CD4-positive, alpha-beta T cell treated with Interleukin-4 for 1 hour (primary cell): ENCODE measurements at regions not wholly inside any gene's neighbourhood (a gene's known extent, or its start where the extent isn't known, plus 50 kb on each side); places are given as distances from the start of the nearest gene placed in this dataset.
"Not testable (repeated sequence)": the region's sequence is repeated elsewhere in the genome, so short reads cannot be mapped to it uniquely, and the experiment has no call there.

Experiments used
- DNase-seq, 2 donors: peaks; one replicate each; pipeline ENCODE4 v3.0.0-alpha.2; 2020 to 2022

DNA sequence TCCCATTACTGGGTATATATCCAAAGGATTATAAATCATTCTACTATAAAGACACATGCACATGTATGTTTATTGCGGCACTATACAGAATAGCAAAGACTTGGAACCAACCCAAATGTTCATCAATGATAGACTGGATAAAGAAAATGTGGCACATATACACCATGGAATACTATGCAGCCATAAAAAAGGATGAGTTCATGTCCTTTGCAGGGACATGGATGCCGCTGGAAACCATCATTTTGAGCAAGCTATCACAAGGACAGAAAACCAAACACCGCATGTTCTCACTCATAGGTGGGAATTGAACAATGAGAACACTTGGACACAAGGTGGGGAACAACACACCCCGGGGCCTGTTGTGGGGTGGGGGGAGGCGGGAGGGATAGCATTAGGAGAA, 57.0 kb upstream of the NEUROD1 start:
- not testable (repeated sequence) for DNase-seq

DNA sequence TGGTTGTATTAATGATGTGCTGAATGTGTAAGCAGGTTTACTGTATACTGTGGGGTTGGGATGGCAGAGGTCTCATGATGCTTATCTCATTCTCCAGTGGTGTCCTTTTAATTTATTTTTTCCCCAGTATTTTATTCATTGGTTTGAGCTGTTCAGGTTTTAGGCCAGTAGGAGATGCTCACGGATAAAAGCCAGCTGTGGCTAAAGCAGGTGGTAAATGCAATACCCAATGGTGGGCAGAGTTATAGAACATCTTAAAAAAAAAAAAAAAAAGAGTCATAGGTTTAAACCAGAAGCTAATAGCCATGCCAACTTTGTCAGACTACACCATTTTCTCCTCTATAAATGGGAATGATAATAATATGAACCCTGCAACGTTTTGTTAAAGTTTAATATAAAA, 57.8 kb upstream of the NEUROD1 start:
- no peak for DNase-seq

DNA sequence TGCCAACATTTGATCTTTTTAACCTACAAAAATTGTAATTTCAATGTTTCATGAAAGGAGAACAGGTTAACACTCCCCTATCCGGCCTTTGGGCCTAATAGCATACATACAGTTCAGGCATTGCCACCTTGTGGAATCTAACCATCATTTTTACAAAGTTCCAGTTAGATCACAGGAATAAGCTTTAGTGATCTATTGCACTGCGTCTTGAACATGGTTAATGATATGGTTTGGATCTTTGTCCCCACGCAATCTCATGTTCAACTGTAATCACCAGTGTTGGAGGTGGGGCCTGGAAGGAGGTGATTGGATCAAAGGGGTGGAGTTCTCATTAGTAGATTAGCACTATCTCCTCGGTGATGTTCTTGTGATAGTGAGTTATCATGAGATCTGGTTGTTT, 58.2 kb upstream of the NEUROD1 start:
- DNase-seq = no peak

DNA sequence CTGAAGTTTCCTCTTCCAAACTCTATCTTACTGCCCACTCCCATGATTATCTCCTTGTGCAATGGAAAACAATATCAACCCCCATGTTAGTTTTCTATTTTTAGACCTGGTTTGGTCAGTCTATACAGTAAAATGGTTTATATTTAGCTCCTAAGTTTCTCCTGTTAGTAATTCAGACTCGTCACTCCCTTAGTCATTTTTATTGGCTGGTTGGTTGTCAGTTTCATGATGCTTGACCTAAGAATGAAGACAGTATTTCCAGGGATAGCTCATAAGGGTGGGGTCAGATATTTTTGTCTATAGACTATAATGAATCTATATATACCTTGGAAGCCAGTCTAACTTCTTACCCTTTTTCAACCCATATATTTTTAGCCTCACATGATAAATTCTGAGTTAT, 61.4 kb upstream of the NEUROD1 start:
- DNase-seq = no peak

DNA sequence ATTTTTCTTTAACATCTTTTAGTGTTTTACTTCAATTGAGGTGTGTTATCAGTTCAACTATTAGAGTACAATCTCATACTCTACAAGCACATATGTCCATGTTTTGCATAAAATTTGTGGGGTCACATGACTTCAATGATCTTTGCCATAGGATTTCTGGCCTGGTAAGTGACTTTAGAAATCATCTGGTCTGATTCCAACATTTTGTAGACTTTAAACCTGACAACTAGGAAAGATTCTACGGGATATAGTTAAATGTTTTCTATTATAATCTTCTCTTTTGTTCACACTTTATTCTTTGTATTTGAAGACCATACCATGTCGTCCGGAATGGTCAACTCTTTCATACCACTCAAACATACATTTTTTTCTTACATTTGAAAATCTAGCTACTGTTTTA, 62.0 kb upstream of the NEUROD1 start:
- DNase-seq = no peak

DNA sequence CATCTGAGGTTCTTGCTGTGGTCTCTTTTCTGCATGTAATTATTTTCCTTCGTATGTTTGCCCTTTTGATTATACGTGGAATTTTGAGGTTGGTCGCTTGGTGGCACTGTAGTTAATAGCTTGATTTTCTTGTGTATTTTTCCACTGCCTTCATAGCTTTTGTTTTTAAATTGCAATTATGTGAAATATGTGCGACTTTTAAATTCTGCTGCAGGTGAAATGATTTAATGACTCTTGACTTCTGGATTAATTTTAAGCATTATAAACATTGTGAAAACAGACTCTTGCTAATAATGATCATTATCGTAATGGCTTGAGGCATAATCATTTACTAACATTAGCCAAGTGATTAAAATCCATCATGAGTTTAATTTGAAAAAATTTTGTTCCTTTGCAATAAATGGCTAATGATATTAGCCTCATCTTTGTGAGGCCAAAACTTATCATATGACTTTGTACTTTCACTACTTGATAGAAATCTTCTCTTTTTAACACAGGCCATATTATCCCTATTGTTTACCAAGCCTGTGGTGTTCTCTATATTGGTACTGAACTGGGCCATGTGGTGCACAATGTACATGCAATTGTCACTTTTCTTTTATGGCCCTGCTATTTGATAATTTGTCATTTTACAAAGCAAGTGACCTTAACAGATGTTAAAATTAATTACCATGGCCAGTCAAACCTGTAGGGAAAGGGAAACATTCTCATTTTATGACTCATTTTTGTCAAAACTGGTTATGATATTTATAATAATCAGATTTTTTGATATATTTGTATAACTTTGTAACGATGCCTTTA, 62.8 kb upstream of the NEUROD1 start:
- DNase-seq = peak; percentile 20 to 49

DNA sequence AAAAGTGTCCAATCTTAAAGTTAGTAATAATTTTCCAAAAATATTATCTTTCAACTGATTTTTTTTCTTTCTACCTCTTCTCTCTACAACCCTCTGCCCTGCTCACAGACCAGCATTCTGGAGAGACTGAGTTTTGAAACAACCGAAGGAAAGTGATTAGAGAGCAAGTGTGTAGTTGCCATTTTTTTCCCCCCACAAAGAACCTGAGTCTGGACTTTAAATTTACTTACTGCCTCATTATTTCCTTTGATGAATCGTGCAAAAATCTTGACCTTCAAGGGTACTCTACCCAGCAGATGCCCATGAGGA, 63.4 kb upstream of the NEUROD1 start:
- DNase-seq = no peak

DNA sequence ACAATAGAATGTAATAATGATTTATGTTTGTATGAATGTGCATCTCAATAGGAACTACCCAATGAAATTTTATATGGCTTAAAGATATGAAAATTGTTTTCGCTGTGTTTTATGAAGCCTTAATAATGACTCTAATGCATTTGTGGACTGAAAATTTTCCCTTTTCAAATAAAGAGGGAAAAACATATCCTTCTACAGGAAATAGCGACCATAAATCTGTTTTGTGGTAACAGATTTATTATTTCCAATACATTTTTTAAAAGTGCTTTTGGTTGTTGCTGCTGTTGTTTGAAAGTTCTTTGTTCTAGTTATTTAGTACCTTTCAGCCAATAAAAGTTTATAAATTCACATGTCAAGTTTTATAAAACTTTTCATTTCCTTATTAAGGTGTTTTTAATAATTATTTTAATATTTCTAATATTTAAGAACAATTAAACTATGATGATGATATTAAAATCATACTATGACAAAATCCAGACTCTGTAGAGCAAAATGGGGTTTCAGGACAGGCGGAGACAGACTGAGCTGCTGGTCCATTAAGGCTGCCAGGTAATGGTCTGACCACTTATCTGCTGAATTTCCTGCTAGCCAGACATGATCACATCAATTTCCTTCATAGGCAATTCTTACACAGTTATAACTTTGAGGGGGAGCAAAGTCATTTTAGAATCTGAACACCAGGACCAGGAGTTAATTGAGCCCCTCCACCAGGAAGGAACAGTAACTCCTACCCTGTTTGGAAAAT, 65.7 kb upstream of the NEUROD1 start:
- no peak for DNase-seq

DNA sequence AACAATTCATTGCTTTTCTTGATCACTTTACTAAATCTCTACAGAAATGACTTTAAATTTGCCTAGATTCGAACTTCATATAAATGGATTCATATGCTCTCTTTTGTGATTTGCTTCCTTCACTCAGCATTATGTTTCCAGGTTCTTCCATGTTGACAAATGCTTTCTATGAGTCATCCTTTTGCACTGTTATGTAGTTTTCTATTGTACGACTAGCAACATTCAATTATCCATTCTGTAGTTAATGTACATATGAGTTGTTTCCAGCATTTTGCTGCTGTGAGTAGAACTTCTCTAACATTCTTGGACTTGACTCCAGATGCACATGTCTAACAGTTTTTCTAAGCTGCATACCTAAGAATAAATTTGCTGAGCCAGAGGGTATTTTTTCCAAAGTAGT, 66.5 kb upstream of the NEUROD1 start:
- no peak for DNase-seq

DNA sequence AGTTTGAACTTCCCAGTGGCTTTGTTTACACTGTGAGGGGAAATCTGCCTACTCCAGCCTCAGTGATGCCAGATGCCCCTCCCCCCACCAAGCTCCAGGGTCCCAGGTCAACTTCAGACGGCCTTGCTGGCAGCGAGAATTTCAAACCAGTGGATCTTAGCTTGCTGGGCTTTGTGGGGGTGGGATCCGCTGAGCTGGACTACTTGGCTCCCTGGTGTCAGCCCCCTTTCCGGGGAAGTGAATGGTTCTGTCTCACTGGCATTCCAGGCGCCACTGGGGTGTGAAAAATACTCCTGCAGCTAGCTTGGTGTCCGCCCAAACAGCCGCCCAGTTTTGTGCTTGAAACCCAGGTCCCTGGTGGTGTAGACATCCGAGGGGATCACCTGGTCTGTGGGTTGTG, 70.0 kb upstream of the NEUROD1 start:
- DNase-seq = no peak

DNA sequence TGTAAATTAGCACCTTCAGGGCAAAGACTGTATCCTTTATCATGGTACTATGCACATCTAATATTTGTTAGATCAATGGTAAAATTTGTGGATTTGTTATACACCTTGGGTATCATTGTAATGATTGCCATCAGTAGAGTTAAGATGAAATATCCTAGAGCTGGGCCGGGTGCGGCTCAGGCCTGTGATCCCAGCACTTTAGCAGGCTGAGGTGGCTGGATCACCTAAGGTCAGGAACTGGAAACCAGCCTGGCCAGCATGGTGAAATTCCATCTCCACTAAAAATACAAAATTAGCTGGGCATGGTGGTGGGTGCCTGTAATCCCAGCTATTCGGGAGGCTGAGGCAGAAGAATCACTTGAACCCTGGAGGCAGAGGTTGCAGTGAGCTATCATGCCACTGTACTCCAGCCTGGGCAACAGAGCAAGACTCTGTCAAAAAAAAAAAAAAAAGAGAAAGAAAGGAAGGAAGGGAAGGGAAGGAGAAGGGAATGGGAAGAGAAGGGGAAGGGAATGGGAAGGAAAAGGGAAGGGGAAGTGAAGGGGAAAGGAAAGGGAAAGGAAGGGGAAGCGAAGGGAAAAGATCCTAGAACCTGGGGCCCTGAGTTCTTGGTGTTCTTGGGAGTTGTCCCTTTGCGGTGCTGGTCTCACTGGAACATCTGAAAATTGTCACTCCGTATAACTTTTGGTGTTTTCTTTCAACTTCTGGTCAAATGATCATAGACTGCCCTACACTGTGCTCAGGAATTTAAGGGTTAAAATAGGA, 71.1 kb upstream of the NEUROD1 start:
- no peak for DNase-seq

DNA sequence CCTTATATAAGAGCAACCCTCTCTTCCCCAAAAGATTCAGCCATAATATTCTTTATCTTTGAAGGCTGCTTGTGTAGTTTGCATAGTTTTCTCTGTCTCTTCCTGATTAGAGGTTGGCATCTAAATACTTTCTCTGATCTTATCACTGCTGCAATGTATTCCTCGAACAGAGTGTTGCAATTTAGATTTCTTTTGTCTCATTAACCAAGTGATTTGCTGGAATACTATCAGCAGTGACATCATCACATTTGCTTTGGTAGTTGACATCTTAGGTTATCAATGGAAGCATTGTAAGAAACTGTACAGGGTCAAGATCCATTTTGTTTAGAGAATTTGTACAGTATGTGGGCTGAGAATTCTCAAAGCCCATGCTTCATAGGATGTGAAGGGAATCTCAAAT, 72.0 kb upstream of the NEUROD1 start:
- DNase-seq = no peak

DNA sequence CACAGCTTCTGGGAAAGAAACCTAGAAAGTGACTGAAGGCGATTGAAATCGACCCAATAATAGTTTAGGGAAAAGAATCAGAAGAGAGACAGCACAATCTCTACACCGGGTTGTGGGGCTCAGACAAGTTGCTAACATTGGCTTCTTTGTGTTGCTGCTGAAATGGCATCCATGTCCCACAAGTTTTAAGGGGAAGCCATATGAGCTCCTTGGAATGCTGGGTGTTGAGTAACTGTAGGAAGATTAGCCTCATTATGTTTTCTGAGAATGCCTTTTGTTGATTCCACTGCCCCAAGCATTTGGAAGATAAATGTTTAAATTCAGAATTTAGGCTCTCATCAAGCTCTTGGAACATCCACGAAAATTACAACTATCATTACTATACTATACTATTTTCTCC, 73.4 kb upstream of the NEUROD1 start:
- no peak for DNase-seq

DNA sequence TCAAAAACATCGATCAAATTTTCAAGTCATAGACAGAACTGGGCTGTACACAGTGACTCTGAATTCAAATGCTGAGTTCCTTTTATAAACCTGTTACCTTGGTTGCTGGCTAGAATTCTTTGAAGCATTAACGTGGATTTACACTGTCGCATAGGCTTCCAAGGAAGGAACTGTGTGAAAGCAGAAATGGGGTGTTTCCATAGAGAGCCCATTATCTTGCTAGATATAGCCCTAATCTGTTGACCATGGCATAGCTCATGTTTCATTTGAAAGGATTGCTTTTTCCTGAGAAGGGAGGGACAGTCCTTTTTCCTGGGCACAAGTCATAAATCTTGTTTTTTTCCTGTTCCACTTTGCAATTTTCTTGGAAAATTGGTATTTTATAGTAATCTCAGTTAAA, 73.8 kb upstream of the NEUROD1 start:
- DNase-seq = no peak

DNA sequence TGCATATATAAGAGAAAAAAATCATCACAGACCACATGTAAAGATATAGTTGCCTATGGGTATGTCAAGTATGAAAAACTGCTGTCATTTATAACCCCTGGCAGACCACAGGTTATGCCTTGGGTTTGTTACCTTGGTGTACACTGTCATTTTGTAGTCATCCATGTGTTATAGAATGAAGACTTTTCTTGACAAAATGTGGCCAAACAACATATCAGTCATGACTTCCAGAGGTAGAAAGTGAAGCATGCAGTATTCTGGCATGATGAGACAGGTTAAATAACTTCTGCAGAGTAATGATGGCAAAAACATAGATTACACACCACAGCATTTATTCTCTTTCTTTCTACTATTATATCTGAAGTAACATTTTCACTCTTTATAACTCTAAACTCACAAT, 74.9 kb upstream of the NEUROD1 start:
- no peak for DNase-seq

DNA sequence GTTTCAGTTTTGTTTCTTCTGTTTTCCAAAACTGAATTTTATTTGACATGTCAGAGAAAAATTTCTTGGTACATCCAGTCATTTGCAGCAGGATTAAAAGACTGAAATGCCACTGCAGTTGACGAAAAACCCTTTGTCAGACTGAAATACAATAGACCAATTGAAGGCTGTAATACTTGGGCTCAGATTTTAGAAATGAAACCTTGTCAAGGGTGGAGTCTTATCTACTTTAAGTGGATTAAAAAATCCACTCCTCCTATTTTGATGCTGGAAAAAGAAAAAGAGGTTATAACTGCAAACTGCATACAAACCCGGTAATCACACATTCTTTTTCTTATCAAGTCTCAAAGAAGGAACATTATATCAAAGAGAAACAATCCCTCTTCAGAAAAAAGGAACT, 80.2 kb upstream of the NEUROD1 start:
- DNase-seq = no peak

DNA sequence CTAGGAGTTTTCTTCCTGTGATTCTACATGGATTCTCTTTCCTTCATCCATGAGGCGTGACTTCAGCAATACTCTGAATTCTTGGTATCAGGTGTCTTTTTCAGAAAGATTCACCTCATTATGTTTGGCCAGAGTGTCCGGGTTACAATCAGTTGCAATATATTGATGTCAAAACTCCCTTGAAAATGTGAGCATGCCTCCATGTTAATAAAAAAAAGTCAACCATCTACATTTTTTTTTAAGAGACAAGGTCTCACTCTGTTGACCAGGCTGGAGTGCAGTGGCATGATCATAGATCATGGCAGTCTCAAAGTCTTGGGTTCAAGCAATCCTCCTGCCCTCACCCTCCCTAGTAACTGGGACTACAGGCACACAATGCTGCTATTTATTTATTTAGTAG, 80.9 kb upstream of the NEUROD1 start:
- DNase-seq = no peak

DNA sequence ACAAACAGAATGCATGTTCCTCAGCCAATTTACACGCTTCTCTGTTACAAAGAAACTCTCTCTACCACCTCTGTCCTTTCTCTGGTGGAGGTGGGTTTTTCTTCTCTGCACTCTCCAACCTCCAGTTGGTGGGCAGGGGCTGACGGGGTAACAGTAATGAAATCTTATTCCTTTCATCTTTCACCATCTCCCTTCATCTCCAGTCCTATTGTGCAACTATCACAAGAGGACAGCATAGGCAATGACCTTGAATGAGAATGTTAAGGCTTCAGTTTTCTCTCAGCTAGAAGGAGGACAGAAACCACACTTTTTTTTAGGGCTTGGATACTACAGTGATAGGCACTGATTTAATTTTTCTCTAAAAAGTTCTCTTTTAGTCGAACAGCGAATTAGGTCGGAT, 81.7 kb upstream of the NEUROD1 start:
- no peak for DNase-seq

DNA sequence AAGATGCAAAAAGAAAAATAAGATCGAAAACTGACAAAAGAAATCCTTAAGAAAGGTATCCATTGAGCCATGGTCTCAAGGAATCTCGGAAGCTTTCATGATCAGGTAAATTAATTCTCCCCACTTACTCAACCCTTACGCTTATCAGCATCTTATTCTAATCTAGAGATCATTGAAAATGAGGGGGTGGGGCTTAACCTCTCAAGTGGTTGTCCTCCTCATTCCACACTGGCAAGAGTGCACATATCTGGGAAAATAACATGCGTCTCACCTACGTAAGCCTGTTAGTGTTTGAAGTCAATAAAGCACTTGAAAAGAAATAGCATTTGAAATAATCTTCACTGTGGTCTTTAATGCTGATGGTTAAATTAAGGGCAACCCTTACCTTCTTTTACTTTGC, 82.5 kb upstream of the NEUROD1 start:
- no peak for DNase-seq

DNA sequence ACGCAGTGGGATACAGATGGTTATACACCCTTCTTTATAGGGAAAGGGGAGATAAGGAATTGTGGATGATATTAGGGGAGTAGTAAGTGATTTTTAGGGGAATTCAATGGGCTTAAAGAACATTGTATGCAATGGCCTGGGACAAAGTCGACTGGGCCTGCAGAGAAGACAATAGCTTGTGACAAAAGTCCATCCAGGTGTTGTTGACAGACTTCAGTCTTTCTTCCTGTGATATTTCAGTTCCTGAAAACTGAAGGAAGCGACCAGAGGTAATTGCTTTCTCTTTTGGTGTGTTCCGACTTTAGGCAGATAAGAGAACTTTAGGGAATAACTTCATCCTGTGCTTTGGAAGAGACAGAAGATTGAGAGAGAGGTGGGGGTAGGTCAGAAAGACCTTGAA, 83.1 kb upstream of the NEUROD1 start:
- no peak for DNase-seq

DNA sequence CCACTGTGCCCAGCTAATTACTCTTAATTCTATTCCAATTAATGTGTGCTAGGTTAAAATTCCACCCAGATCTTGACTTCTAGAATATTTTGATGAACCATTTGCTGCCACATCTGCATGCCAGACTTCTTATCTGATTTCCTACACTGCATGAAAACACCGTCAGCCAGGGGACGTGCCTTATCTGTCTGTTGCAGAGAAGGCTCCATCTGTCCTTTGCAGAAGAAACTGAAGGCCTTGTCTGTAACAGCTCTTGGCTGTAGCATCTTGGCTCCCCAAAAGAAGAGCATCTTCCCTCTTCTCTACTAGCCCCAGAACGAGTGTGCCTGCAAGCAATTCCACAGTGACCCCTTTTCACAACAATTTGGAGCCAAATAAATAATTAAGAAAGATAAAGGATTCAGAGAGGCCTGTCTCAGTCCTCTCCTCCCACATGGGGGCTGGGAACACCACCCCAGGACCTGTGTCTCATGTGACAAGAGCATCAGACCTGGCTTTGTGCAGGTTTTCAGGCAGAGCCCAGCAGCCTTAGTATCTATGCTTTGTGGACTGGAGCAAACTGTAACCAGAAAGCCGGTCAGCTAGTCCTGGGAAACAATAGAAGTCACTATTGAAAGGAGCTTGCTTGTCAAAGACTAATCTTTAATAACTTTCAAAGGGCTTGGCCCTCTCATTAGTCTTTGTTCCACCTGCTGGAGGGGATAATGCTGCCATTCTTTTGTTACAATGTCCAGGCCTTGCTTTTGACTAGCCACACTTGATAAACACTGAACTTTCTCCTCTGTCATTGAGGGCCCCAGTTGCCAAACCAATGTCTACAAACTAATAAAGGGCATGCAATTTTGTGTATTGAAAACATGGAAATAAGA, 84.0 kb upstream of the NEUROD1 start:
- DNase-seq = no peak

DNA sequence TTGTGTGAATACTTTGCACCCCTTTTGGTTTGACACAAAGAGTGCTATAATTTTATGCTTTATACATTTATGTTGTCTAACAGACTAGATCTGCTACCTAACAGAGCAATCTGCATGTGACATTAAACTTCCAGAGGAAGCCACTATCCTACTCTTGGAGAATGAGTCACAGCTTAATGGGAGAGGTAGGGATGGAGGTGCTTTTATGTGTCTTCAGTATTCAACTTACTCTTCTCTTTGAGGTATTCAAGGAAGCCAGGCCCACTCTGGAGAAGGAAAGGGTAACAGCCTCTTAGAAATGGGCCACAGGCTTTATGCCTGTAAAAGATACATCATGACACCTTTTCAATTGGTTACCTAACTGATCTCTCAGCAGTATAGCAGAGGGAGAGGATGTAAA, 85.8 kb upstream of the NEUROD1 start:
- no peak for DNase-seq

DNA sequence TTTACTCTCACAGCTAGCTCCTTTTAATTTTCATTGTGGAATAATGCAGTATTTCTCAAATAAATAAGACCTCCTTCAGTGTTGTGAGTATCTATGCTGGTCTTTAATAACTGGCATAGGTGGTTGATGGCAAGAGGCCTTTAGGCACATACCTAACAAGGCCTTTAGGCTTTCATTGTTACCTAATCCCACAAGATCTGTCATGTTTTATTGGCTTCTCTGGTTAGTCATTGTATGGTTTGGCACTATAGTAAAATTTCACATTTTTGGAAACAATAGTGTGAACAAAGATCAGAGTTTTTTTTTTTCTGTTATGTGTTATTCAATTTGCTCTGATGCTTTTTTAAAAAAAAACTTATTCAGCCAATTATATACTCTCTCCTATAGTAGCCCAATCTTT, 89.8 kb upstream of the NEUROD1 start:
- no peak for DNase-seq
